GM12874 (cell line): ENCODE measurements at regions not wholly inside any gene's neighbourhood (a gene's known extent, or its start where the extent isn't known, plus 50 kb on each side); places are given as distances from the start of the nearest gene placed in this dataset.

Experiments used
- CTCF ChIP-seq: IDR thresholded peaks from 2 replicates; pipeline ENCODE4 v1.5.1; 2011; ENCODE audit warnings: low read depth, mild to moderate bottlenecking, control low read depth, low read length, moderate library complexity; ENCODE audit not compliant: insufficient read depth

GRCh38 chr4:75285837-75286236 lies 228.4 kb downstream of the RCHY1 start:
- TF ChIP-seq CTCF = no peak

- no peak for TF ChIP-seq CTCF
These were observed 229.4 kb downstream of the RCHY1 start for GRCh38 chr4:75284831-75285230.

- no peak for TF ChIP-seq CTCF
These were observed 254.9 kb downstream of the RCHY1 start for GRCh38 chr4:75259306-75259705.

- TF ChIP-seq CTCF = no peak
These were observed 258.9 kb downstream of the RCHY1 start for GRCh38 chr4:75255261-75255660.

- TF ChIP-seq CTCF = no peak
These were observed 259.5 kb downstream of the RCHY1 start for GRCh38 chr4:75254745-75255144.

- no peak for TF ChIP-seq CTCF
These were observed 262.7 kb downstream of the RCHY1 start for GRCh38 chr4:75251547-75251946.

- no peak for TF ChIP-seq CTCF
These were observed 264.5 kb downstream of the RCHY1 start for GRCh38 chr4:75249739-75250138.
